ENCODE measurements at regions not wholly inside any gene's neighbourhood (a gene's known extent, or its start where the extent isn't known, plus 50 kb on each side); places are given as distances from the start of the nearest gene placed in this dataset.

DNA sequence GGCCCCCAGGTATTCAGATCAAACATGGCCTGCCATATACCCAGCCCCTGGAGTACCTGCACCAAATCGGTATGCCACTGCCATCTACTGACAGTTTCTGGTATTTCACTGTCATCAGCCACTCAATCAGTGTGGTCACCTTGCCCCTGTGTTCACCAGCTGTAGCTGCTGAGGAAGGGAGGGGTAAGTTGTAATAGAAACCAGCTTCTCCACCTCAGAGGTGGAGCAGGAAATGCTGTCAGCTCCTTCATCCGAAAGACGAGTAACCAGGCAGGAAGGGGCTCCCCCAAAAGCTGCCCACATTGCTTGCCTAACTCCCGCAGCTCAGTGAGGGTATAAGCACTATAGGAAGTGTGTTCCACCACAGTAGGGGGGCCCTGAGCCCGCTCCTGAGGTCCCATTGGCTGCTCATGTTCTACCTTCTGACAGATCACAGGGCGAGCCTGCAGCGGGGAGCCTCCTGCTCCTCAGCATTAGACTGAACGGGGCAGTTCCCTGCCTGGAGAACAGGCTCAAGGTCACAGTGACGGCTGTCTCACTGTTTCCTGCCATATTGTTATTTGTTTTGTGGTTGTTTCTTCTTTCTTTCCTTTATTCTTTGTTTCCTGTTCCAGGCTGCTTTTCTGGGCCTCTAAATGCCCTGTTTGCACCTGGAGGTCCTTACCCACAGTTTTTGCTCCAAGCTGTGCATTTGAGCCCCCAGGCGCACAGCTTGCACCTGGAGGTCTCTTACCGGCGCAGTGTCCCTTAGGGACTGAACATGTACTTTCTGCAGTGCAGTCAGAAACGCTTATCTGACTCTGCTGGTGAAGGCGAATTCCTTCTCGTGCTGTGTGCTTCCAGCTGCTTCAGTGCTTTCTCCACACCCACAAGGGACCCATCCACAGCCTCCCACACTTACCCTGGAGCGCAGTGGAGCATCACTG, 1638.3 kb downstream of the MRPL39 start:
- no peaks in the 10 kb centered on the region for H3K27me3 Mint-ChIP-seq
- Histone ChIP-seq H3K27ac (ENCODE audit: low read length in 2 of 2) (peak overlapping the region; percentile 62 to 66), H3K4me1 (ENCODE audit: control insufficient read depth in 2 of 2, insufficient read depth in 2 of 2, low read length in 2 of 2) (peaks cover 16 to 22% of the 10 kb centered on the region in 2 donors), H2AFZ (ENCODE audit: insufficient read depth, low read depth, low read length, poor library complexity, severe bottlenecking) (peak overlapping the region; percentile 57), H3K9ac (ENCODE audit: low read length) (peak overlapping the region; percentile 58), H3K36me3 (replicated peaks in 1 of 2; ENCODE audit: control extremely low read depth in 1 of 2, control insufficient read depth in 1 of 2, extremely low read depth in 1 of 2, insufficient read depth in 2 of 2, low read length in 1 of 2) (no peaks in the 10 kb centered on the region), H3K27me3 (replicated peaks in 1 of 4; ENCODE audit: control extremely low read depth in 1 of 4, control insufficient read depth in 3 of 4, insufficient read depth in 4 of 4, low read length in 3 of 4) (no peaks in the 10 kb centered on the region), H4K20me1 (ENCODE audit: control insufficient read depth, insufficient read depth, low read length, poor library complexity, severe bottlenecking) (no peaks in the 10 kb centered on the region), H3K4me3 (ENCODE audit: control extremely low read depth in 1 of 5, extremely low read depth in 1 of 5, insufficient read depth in 1 of 5, low read depth in 2 of 5, low read length in 4 of 5) (peak overlapping the region; percentile 13 to 63 (median 35)), H3K9me3 (ENCODE audit: control extremely low read depth in 1 of 3, control insufficient read depth in 2 of 3, insufficient read depth in 1 of 3, low read length in 2 of 3) (peaks cover 0 to 14% (median 0%) of the 10 kb centered on the region in 3 donors), H3K79me2 (ENCODE audit: control insufficient read depth, insufficient read depth, low read length) (no peaks in the 10 kb centered on the region), H3K4me2 (replicated peaks; ENCODE audit: low read depth, low read length, poor library complexity, severe bottlenecking) (peak overlapping the region; percentile 77)
- peak; percentile 90 for ATAC-seq (ENCODE audit: low read depth)
- TF ChIP-seq, protein P1, sequence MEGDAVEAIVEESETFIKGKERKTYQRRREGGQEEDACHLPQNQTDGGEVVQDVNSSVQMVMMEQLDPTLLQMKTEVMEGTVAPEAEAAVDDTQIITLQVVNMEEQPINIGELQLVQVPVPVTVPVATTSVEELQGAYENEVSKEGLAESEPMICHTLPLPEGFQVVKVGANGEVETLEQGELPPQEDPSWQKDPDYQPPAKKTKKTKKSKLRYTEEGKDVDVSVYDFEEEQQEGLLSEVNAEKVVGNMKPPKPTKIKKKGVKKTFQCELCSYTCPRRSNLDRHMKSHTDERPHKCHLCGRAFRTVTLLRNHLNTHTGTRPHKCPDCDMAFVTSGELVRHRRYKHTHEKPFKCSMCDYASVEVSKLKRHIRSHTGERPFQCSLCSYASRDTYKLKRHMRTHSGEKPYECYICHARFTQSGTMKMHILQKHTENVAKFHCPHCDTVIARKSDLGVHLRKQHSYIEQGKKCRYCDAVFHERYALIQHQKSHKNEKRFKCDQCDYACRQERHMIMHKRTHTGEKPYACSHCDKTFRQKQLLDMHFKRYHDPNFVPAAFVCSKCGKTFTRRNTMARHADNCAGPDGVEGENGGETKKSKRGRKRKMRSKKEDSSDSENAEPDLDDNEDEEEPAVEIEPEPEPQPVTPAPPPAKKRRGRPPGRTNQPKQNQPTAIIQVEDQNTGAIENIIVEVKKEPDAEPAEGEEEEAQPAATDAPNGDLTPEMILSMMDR (IDR thresholded peaks at IDR 0.05), result peak; percentile 87
- TF ChIP-seq EZH2 (IDR thresholded peaks at IDR 0.05; ENCODE audit: borderline replicate concordance, insufficient read depth, low read depth, low read length, poor library complexity, severe bottlenecking), result no peak
- H3K4me3 Mint-ChIP-seq, result peak overlapping the region; percentile 86
- intact Hi-C loops (cut with micrococcal nuclease), result loop anchor here (1.0 to 10.0 kb wide), 4 partner anchors 46 to 1416 kb away; no protein-coding TSS in a partner anchor
- peak; percentile 94 for DNase-seq
- 0% methylated on average over 9 of the region's 16 CpGs for WGBS (ENCODE audit: insufficient coverage)
- no peaks in the 10 kb centered on the region for H3K9me3 Mint-ChIP-seq (ENCODE audit: insufficient read depth)
- POLR2A ChIA-PET, result no interaction called here
- CTCF ChIA-PET, result interaction anchor here (0.7 to 6.9 kb wide), 22 partner anchors 9 to 1417 kb away, joined by 3 to 71 read pairs (median 4); no protein-coding TSS in a partner anchor
- peaks cover 23% of the 10 kb centered on the region for H3K4me1 Mint-ChIP-seq
- peak overlapping the region; percentile 80 for H3K27ac Mint-ChIP-seq

DNA sequence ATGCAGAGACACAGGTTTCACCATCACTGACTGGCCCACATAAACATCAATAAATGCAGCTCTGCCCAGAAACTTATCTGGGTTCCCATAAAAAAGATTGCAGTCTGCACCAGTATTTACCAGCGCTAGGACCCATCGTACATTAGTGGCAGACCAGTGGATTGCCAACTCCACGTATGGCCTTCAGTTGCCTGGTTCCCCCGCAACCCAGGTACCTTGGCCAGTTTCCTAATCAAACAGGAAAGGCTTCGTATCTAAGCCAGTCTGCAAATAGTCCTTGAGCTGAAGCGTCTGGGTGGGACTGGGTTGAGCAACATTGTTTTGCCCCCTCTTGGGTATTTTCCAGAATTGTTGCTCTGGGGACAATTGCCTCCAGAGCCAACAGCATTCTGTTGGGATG, 1639.3 kb downstream of the MRPL39 start:
- ChIA-PET CTCF (interaction anchor here (0.9 to 6.9 kb wide), 10 partner anchors 12 to 1345 kb away, joined by 3 to 71 read pairs (median 5); no protein-coding TSS in a partner anchor), POLR2A (no interaction called here)
- no peaks in the 10 kb centered on the region for H4K20me1 ChIP-seq (ENCODE audit: control insufficient read depth, insufficient read depth, low read length, poor library complexity, severe bottlenecking)
- H3K36me3 ChIP-seq (replicated peaks in 1 of 2; ENCODE audit: control extremely low read depth in 1 of 2, control insufficient read depth in 1 of 2, extremely low read depth in 1 of 2, insufficient read depth in 2 of 2, low read length in 1 of 2), result no peaks in the 10 kb centered on the region
- ATAC-seq (ENCODE audit: low read depth) (no peak), DNase-seq (no peak)
- no peaks in the 10 kb centered on the region for H3K79me2 ChIP-seq (ENCODE audit: control insufficient read depth, insufficient read depth, low read length)
- Mint-ChIP-seq H3K27ac (no peak overlapping the region), H3K4me1 (peaks cover 23% of the 10 kb centered on the region), H3K27me3 (no peaks in the 10 kb centered on the region), H3K9me3 (ENCODE audit: insufficient read depth) (no peaks in the 10 kb centered on the region), H3K4me3 (no peak overlapping the region)
- no peak overlapping the region for H3K4me3 ChIP-seq (ENCODE audit: control extremely low read depth in 1 of 5, extremely low read depth in 1 of 5, insufficient read depth in 1 of 5, low read depth in 2 of 5, low read length in 4 of 5)
- TF ChIP-seq, protein P1 (IDR thresholded peaks at IDR 0.05), result no peak
- no peak for TF ChIP-seq EZH2 (IDR thresholded peaks at IDR 0.05; ENCODE audit: borderline replicate concordance, insufficient read depth, low read depth, low read length, poor library complexity, severe bottlenecking)
- peak overlapping the region; percentile 77 for H3K4me2 ChIP-seq (replicated peaks; ENCODE audit: low read depth, low read length, poor library complexity, severe bottlenecking)
- WGBS (ENCODE audit: insufficient coverage), result 86% methylated on average over 6 of the region's 6 CpGs
- peaks cover 0 to 14% (median 0%) of the 10 kb centered on the region in 3 donors for H3K9me3 ChIP-seq (ENCODE audit: control extremely low read depth in 1 of 3, control insufficient read depth in 2 of 3, insufficient read depth in 1 of 3, low read length in 2 of 3)
- H2AFZ ChIP-seq (ENCODE audit: insufficient read depth, low read depth, low read length, poor library complexity, severe bottlenecking), result peak overlapping the region; percentile 10
- H3K9ac ChIP-seq (ENCODE audit: low read length), result no peak overlapping the region
- H3K4me1 ChIP-seq (ENCODE audit: control insufficient read depth in 2 of 2, insufficient read depth in 2 of 2, low read length in 2 of 2), result peaks cover 16 to 22% of the 10 kb centered on the region in 2 donors
- H3K27me3 ChIP-seq (replicated peaks in 1 of 4; ENCODE audit: control extremely low read depth in 1 of 4, control insufficient read depth in 3 of 4, insufficient read depth in 4 of 4, low read length in 3 of 4), result no peaks in the 10 kb centered on the region
- no peak overlapping the region for H3K27ac ChIP-seq (ENCODE audit: low read length in 2 of 2)
- intact Hi-C loops (cut with micrococcal nuclease), result loop anchor here (1.0 to 10.0 kb wide), 4 partner anchors 45 to 1417 kb away; no protein-coding TSS in a partner anchor

Data from B cell (primary cell).